ENCODE measurements at regions not wholly inside any gene's neighbourhood (a gene's known extent, or its start where the extent isn't known, plus 50 kb on each side); places are given as distances from the start of the nearest gene placed in this dataset.

DNA sequence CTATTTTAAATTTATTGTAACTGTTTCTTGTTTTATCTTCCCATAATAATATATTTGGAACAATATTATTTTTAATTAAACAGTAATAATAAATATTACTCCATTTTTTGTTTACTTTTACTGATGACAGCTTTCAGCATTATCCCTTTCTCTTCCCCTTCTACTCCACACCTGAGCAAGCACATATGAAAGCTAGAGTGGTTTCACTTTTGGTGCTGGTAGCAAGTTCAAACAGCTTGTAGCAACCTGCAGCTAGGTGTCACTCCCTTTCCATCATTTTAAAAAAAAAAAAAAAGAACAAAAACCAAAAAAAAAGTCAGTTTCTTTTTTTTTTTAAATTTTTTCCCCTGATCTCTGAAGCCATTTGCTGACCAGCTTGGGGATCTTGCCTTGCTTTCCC is 801.8 kb downstream of the CCDC85A start:
- ChIA-PET CTCF (ENCODE audit: low intra/inter-chr PET ratio, low total read pairs) (no interaction called here), POLR2A (no interaction called here)
- no peaks in the 10 kb centered on the region for H3K4me1 ChIP-seq (ENCODE audit: insufficient read depth, low read length)
- FAIRE-seq: no peak
- no peak for ATAC-seq
- H2AFZ ChIP-seq (ENCODE audit: low read length): no peak overlapping the region
- intact Hi-C loops (cut with micrococcal nuclease; ENCODE audit: unreplicated experiment): no loop called here
- H3K36me3 ChIP-seq (replicated peaks in 1 of 2; ENCODE audit: control insufficient read depth in 1 of 2, insufficient read depth in 2 of 2, low read length in 2 of 2): no peaks in the 10 kb centered on the region
- TF ChIP-seq ZNF75D (CRISPR knock-in tag; IDR thresholded peaks at IDR 0.05; ENCODE audit: borderline replicate concordance) (no peak), JUN (CRISPR knock-in tag; IDR thresholded peaks at IDR 0.05) (no peak), MEIS2 (CRISPR knock-in tag; IDR thresholded peaks at IDR 0.05) (no peak), EHMT2 (IDR thresholded peaks at IDR 0.05; ENCODE audit: borderline replicate concordance, low read depth, low read length) (no peak), PAWR (CRISPR knock-in tag; IDR thresholded peaks at IDR 0.05; ENCODE audit: borderline replicate concordance) (no peak), TOPORS (CRISPR knock-in tag; IDR thresholded peaks at IDR 0.05) (no peak), MED8 (CRISPR knock-in tag; IDR thresholded peaks at IDR 0.05; ENCODE audit: insufficient replicate concordance) (no peak), ESRRA (CRISPR knock-in tag; IDR thresholded peaks at IDR 0.05; ENCODE audit: low read depth) (no peak), NR2F2 (IDR thresholded peaks at IDR 0.05; ENCODE audit: borderline replicate concordance, low read depth) (no peak), GLI4 (CRISPR knock-in tag; IDR thresholded peaks at IDR 0.05; ENCODE audit: borderline replicate concordance) (no peak)
- TF ChIP-seq, protein P1, sequence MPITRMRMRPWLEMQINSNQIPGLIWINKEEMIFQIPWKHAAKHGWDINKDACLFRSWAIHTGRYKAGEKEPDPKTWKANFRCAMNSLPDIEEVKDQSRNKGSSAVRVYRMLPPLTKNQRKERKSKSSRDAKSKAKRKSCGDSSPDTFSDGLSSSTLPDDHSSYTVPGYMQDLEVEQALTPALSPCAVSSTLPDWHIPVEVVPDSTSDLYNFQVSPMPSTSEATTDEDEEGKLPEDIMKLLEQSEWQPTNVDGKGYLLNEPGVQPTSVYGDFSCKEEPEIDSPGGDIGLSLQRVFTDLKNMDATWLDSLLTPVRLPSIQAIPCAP (CRISPR knock-in tag; IDR thresholded peaks at IDR 0.05; ENCODE audit: low read depth): no peak
- peaks cover 86% of the 10 kb centered on the region for H3K9me3 ChIP-seq (ENCODE audit: low read length)
- DNase-seq (ENCODE audit: low spot score): no peak
- no peak overlapping the region for H3K27ac ChIP-seq (ENCODE audit: extremely low read length, insufficient read depth, low read length)
- no peak overlapping the region for H3K4me2 ChIP-seq (ENCODE audit: low read depth, low read length)
- no peaks in the 10 kb centered on the region for H3K27me3 ChIP-seq (ENCODE audit: control insufficient read depth in 1 of 2, insufficient read depth in 2 of 2, low read length in 2 of 2)
- H3K4me3 ChIP-seq (replicated peaks in 1 of 3; ENCODE audit: insufficient read depth in 1 of 3, low read depth in 2 of 3, low read length in 3 of 3): no peak overlapping the region
- in situ Hi-C loops (cut with HindIII; ENCODE audit: extremely low pct_ligation_motif_present, low pct_unique_long_range_greater_than_20kb): no loop called here
- no peaks in the 10 kb centered on the region for H4K20me1 ChIP-seq (ENCODE audit: insufficient read depth, low read length)
- no TSS peak for BruUV-seq (replicated peaks)
- no peaks in the 10 kb centered on the region for H3K79me2 ChIP-seq (ENCODE audit: insufficient read depth, low read length)
- H3K9ac ChIP-seq (ENCODE audit: insufficient read depth, low read depth, low read length): no peak overlapping the region
